BLaER1 treated with 17β-estradiol and CSF1 and Interleukin-3, amounts not matched to agents 10 nM and 100 nM (cell line): ENCODE measurements at regions not wholly inside any gene's neighbourhood (a gene's known extent, or its start where the extent isn't known, plus 50 kb on each side); places are given as distances from the start of the nearest gene placed in this dataset.
"Not testable (repeated sequence)": the region's sequence is repeated elsewhere in the genome, so short reads cannot be mapped to it uniquely, and the experiment has no call there.

Experiments
- H3K27ac ChIP-seq, 11 experiments: shearing (Covaris generic); formaldehyde crosslinking; 2 replicates each; pipeline ENCODE4 v1.8.1; 2022
- H3K27me3 ChIP-seq, 11 experiments: shearing (Covaris generic); formaldehyde crosslinking; 2 replicates each; pipeline ENCODE4 v1.8.1; 2022
- H3K36me3 ChIP-seq, 11 experiments: shearing (Covaris generic); formaldehyde crosslinking; 2 replicates each; pipeline ENCODE4 v1.8.1; 2022
- H3K4me1 ChIP-seq, 10 experiments: shearing (Covaris generic); formaldehyde crosslinking; 2 replicates each; pipeline ENCODE4 v1.8.1; 2022
- H3K4me2 ChIP-seq, 11 experiments: shearing (Covaris generic); formaldehyde crosslinking; 2 replicates each; pipeline ENCODE4 v1.8.1; 2022
- H3K4me3 ChIP-seq, 10 experiments: shearing (Covaris generic); formaldehyde crosslinking; 2 replicates each; pipeline ENCODE4 v1.8.1; 2022
- H3K9ac ChIP-seq, 11 experiments: shearing (Covaris generic); formaldehyde crosslinking; 2 replicates each; pipeline ENCODE4 v1.8.1; 2022
- H3K9me3 ChIP-seq, 11 experiments: shearing (Covaris generic); formaldehyde crosslinking; replicated peaks in 1 of 11; 2 replicates each; pipeline ENCODE4 v1.8.1; 2022
- H4K20me1 ChIP-seq, 11 experiments: shearing (Covaris generic); formaldehyde crosslinking; 2 replicates each; pipeline ENCODE4 v1.8.1; 2022
- Cebpa-rat ChIP-seq, 11 experiments: shearing (Covaris generic); IDR thresholded peaks; 2 replicates each; pipeline ENCODE4 v1.8.1; 2022

DNA sequence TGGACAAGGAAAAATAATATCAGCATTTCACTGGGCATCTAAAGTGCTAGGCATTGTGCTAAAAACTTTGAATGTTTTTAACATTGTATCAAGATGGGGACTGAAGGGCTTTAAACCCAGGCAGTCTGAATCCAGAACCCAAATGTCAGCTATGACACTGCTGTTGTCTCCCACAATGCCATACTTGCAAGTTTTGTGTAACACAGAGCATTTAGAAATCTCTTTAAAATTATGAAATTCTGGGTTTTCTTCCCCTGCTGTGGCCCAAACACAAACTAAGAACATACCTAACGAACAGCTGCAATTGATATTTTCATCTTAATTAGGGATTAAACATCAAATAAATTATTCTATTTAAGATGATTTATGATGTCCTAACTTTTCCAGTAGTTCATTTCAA lies 66.8 kb upstream of the LSM6 start:
- Histone ChIP-seq H3K4me3 (no peak overlapping the region), H3K4me1 (peaks cover 0 to 63% (median 0%) of the 10 kb centered on the region in 10 experiments; a peak in 6 of 20 replicates), H3K27me3 (no peaks in the 10 kb centered on the region), H3K9ac (no peak overlapping the region), H3K9me3 (no peaks in the 10 kb centered on the region), H4K20me1 (no peaks in the 10 kb centered on the region), H3K36me3 (no peaks in the 10 kb centered on the region), H3K27ac (no peak overlapping the region), H3K4me2 (no peak overlapping the region)
- no peak for TF ChIP-seq Cebpa-rat (IDR thresholded peaks at IDR 0.05)

DNA sequence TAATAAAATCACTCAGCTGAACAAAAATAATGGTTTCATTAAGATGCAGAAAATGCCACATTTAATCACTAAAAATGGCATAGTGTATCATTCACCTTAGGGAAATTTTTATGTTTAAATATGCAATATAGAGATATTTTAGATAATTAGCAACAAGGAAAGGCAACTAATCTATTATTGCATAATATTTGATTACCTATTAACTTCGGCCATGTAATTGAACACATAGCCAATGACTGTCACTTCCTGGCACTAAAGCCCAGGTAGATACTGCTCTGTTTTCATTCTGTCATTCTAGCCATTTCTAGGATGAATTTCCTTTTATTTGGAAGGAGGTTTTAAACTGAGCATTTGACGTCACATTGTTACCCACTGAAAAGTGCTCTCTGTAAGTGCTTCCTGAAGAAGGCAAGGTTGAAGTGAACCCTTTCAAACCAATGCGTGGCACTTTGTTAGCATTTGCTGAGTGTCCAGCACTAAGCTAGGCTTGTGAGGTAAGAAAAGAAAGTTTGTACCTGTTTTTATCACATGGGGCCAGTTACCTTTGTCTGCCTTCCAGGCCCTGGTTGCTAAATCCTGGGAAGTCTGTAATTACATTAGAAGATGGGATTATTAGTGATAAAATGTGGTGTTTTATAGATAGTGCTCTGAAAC lies 67.8 kb upstream of the LSM6 start:
- H3K4me1 ChIP-seq: peaks cover 0 to 56% (median 0%) of the 10 kb centered on the region in 10 experiments; a peak in 6 of 20 replicates
- H3K9me3 ChIP-seq: no peaks in the 10 kb centered on the region
- no peak overlapping the region for H3K9ac ChIP-seq
- no peak overlapping the region for H3K4me3 ChIP-seq
- no peaks in the 10 kb centered on the region for H3K27me3 ChIP-seq
- no peak overlapping the region for H3K4me2 ChIP-seq
- H3K36me3 ChIP-seq: no peaks in the 10 kb centered on the region
- no peaks in the 10 kb centered on the region for H4K20me1 ChIP-seq
- TF ChIP-seq Cebpa-rat (IDR thresholded peaks at IDR 0.05): no peak
- no peak overlapping the region for H3K27ac ChIP-seq

DNA sequence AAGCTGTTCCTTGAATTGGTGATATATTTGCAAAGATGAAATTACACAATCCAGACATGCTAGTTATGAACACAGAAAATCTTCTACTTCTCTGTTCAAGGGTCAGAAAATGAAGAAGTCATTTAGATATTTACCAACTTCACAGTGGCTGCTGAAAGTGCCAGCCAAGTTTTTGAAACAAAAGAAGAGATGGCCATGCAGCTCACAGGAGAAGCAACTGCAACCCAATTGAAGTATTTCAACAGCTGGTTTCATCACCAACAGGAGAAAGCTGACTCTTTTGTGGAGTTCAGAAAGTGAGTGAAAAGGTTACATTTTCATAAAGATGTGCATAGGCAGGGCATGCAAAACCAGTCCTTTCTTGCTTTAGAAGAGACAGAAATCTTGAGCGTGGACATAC lies 70.1 kb upstream of the LSM6 start:
- Histone ChIP-seq H3K27me3 (no peaks in the 10 kb centered on the region), H4K20me1 (no peaks in the 10 kb centered on the region), H3K9me3 (no peaks in the 10 kb centered on the region), H3K27ac (peak overlapping the region in 3 of 11 experiments; percentile 40 to 68 (median 41); a peak in 4 of 22 replicates), H3K4me2 (peak overlapping the region in 2 of 11 experiments; percentile 57 to 70; a peak in 4 of 22 replicates), H3K4me1 (peaks cover 0 to 34% (median 0%) of the 10 kb centered on the region in 10 experiments; a peak in 6 of 20 replicates), H3K4me3 (no peak overlapping the region), H3K9ac (peak overlapping the region in 1 of 11 experiments; percentile 10; a peak in 1 of 22 replicates), H3K36me3 (no peaks in the 10 kb centered on the region)
- no peak for TF ChIP-seq Cebpa-rat (IDR thresholded peaks at IDR 0.05)

DNA sequence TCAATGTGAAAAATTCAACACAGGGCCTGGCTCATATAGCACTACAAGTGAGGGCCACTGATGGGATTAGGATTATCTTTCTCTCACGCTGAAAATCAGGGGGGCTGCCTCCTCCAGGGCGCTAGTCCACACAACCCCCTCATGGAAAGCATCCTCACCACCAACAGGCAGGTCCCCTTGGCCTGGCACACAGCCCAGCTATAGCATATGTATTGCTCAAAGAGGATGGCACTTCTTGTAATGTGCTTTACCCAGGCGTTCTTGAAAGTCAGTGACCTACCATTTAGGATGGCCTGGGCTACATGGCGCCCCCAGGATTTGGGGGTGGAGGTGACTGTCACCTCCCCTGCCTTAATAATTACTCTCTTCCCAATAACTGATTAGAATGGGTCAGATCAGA lies 71.0 kb upstream of the LSM6 start:
- H3K4me3 ChIP-seq: no peak overlapping the region
- H3K27me3 ChIP-seq: no peaks in the 10 kb centered on the region
- no peaks in the 10 kb centered on the region for H4K20me1 ChIP-seq
- H3K4me1 ChIP-seq: peaks cover 0 to 26% (median 0%) of the 10 kb centered on the region in 10 experiments; a peak in 4 of 20 replicates
- H3K9ac ChIP-seq: no peak overlapping the region
- TF ChIP-seq Cebpa-rat (IDR thresholded peaks at IDR 0.05): no peak
- no peaks in the 10 kb centered on the region for H3K36me3 ChIP-seq
- H3K9me3 ChIP-seq: no peaks in the 10 kb centered on the region
- peak overlapping the region in 2 of 11 experiments; percentile 57 to 70; a peak in 4 of 22 replicates for H3K4me2 ChIP-seq
- H3K27ac ChIP-seq: peak overlapping the region in 1 of 11 experiments; percentile 68; a peak in 2 of 22 replicates

DNA sequence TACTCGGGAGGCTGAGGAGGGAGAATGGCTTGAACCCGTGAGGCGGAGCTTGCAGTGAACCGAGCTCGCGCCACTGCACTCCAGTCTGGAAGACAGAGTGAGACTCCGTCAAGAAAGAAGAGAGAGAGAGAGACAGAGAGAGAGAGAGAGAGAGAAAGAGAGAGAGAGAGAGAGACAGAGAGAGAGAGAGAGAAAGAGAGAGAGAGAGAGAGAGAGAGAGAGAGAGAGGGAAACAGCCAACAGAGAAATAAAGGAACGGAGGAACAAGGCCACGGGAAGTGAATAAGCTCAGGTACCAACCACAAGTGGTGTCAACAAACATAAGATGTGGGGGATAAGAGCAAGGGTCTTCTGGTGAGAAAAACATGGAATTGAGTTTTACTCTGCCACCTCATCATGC lies 71.5 kb upstream of the LSM6 start:
- not testable (repeated sequence) for H3K27ac ChIP-seq, H3K9me3 ChIP-seq, H3K27me3 ChIP-seq, H4K20me1 ChIP-seq, H3K36me3 ChIP-seq, H3K9ac ChIP-seq, H3K4me3 ChIP-seq
- H3K4me2 ChIP-seq: 0 out of 22 replicates have a peak overlapping the region, but pooled peaks of 1 of the 11 experiments have one; percentile 70
- peaks cover 0 to 26% (median 0%) of the 10 kb centered on the region in 10 experiments; a peak in 4 of 20 replicates for H3K4me1 ChIP-seq

DNA sequence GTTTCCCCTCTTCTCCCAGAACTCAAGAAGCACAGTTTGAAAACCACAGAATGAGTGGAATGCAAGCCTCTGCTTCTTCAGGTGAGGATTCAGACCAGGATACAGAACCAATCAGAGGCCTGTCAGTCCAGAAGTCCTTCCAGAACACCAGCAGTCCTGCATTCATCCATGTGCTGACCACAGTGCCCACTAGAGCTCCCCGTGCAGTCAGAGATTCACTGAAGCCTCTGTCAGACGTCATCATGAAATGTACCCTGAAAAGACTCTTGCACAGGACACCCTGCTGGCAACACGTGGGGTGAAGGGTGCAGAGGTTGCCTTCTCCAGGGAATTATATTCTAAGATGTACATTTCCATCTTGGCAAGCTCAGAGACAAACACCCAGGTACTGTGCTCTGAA lies 75.9 kb upstream of the LSM6 start:
- no peaks in the 10 kb centered on the region for H3K27me3 ChIP-seq
- H4K20me1 ChIP-seq: no peaks in the 10 kb centered on the region
- peaks cover 0 to 5% (median 0%) of the 10 kb centered on the region in 10 experiments; a peak in 4 of 20 replicates for H3K4me1 ChIP-seq
- H3K9ac ChIP-seq: no peak overlapping the region
- TF ChIP-seq Cebpa-rat (IDR thresholded peaks at IDR 0.05): no peak
- H3K36me3 ChIP-seq: no peaks in the 10 kb centered on the region
- no peak overlapping the region for H3K4me2 ChIP-seq
- H3K27ac ChIP-seq: no peak overlapping the region
- H3K4me3 ChIP-seq: no peak overlapping the region
- H3K9me3 ChIP-seq: no peaks in the 10 kb centered on the region

DNA sequence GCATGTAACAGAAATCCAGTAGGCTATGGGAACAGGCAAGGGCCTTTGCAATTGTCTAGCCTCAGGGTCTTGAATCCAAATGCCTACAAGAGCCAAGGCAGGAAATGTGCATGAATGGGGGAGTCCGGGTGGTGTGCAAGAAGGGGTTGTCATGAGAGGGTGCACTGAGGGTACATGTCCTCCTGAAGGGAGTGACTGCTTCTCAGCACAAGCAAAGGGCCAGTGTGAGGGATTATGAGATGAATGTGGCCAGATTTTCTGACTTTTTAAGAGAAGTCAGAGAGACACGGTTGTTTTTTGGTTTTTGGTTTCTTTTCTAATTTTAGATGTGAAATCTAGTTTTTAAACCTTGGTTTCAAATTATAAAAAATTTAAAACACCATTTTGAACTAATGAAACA lies 76.5 kb upstream of the LSM6 start:
- no peak for TF ChIP-seq Cebpa-rat (IDR thresholded peaks at IDR 0.05)
- Histone ChIP-seq H3K4me2 (no peak overlapping the region), H3K4me1 (no peaks in the 10 kb centered on the region), H3K27ac (no peak overlapping the region), H3K9ac (no peak overlapping the region), H3K4me3 (no peak overlapping the region), H3K27me3 (no peaks in the 10 kb centered on the region), H3K36me3 (no peaks in the 10 kb centered on the region), H3K9me3 (no peaks in the 10 kb centered on the region), H4K20me1 (no peaks in the 10 kb centered on the region)

DNA sequence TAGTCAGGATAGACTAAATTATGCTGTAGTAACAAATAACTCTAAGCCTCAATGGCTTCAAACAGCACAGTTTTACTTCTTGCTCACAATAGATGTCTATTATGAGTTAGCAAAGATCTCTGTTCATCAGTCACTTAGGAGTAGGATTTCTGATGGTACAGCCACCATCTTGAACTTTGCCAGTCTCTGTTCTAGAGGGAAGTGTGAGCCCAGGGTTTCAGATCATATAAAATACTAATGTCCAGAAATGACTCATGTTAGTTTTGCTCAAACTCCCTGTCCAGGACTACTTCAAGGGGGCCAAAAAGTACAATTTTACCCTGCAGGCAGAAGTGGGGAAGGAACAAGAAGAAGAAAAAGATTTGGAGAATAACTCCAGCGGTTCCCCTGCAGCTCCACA lies 77.1 kb upstream of the LSM6 start:
- H3K4me1 ChIP-seq: no peaks in the 10 kb centered on the region
- H3K4me2 ChIP-seq: no peak overlapping the region

DNA sequence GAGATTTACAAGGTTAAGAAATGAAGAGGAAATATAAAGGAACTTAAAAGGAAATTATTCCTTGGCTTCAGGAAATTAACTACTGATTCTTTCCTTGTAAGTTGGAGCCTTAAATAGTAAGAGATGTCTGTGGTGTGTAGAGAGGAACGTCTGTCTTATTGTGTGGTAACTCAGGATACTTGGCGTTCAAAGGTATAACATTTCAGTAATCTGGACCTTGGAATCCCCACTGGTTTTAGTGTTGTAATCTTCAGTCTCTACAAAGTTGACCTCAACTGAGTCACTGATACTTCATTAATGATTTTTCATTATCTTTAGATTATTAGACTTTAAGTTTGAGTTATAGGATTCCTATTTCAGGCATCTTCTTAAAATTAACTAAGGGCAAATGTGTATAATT lies 79.1 kb upstream of the LSM6 start:
- TF ChIP-seq Cebpa-rat (IDR thresholded peaks at IDR 0.05): no peak
- Histone ChIP-seq H3K27ac (no peak overlapping the region), H3K9ac (no peak overlapping the region), H3K4me2 (no peak overlapping the region), H4K20me1 (no peaks in the 10 kb centered on the region), H3K27me3 (no peaks in the 10 kb centered on the region), H3K36me3 (no peaks in the 10 kb centered on the region), H3K4me3 (no peak overlapping the region), H3K4me1 (no peaks in the 10 kb centered on the region), H3K9me3 (no peaks in the 10 kb centered on the region)

More for the DNA sequence above, 77.1 kb upstream of the LSM6 start:
- H3K4me3 ChIP-seq: no peak overlapping the region
- no peaks in the 10 kb centered on the region for H4K20me1 ChIP-seq
- no peak for TF ChIP-seq Cebpa-rat (IDR thresholded peaks at IDR 0.05)
- no peaks in the 10 kb centered on the region for H3K9me3 ChIP-seq
- no peak overlapping the region for H3K9ac ChIP-seq
- H3K27ac ChIP-seq: no peak overlapping the region
- H3K27me3 ChIP-seq: no peaks in the 10 kb centered on the region
- no peaks in the 10 kb centered on the region for H3K36me3 ChIP-seq

DNA sequence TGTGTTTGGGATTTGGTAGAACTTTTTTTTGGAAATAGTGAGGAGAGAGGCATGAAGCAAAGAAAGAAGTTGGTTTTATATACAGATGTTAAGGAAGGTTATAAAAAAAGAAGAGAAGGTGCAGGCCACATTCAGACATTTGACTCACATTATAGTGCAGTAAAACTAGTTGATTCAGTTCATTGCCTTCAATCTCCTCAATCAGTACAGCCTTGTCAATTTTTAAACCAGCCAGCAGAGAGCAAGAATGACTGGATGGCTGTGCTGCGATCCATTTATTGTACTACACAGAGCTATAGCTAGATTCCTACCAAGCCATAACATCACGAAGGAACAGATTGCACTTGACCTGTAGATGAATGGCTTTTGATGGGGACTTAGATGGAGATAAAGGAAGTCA lies 79.7 kb upstream of the LSM6 start:
- no peaks in the 10 kb centered on the region for H3K36me3 ChIP-seq
- no peaks in the 10 kb centered on the region for H4K20me1 ChIP-seq
- H3K4me3 ChIP-seq: no peak overlapping the region
- TF ChIP-seq Cebpa-rat (IDR thresholded peaks at IDR 0.05): no peak
- H3K4me2 ChIP-seq: no peak overlapping the region
- no peak overlapping the region for H3K9ac ChIP-seq
- H3K9me3 ChIP-seq: no peaks in the 10 kb centered on the region
- H3K27me3 ChIP-seq: no peaks in the 10 kb centered on the region
- no peaks in the 10 kb centered on the region for H3K4me1 ChIP-seq
- no peak overlapping the region for H3K27ac ChIP-seq
